Sigmoid colon (tissue), 6 donors: ENCODE measurements at regions not wholly inside any gene's neighbourhood (a gene's known extent, or its start where the extent isn't known, plus 50 kb on each side); places are given as distances from the start of the nearest gene placed in this dataset.

Experiments used
- DNase-seq: peaks from one replicate; pipeline ENCODE4 v3.0.0-alpha.2; 2019
- H3K27ac ChIP-seq, 4 donors: fragments of 200-600 bp; sonication (generic); one replicate each; pipeline ENCODE4 v1.5.1; 2016 to 2019; ENCODE audit warnings: mild to moderate bottlenecking in 1 of 4
- H3K27me3 ChIP-seq, 3 donors: fragments of 200-600 bp; sonication (generic); one replicate each; pipeline ENCODE4 v1.5.1; 2019; ENCODE audit warnings: mild to moderate bottlenecking in 1 of 3
- H3K36me3 ChIP-seq, 4 donors: fragments of 200-600 bp; sonication (generic); one replicate each; pipeline ENCODE4 v1.5.1; 2016 to 2019
- H3K4me1 ChIP-seq, 4 donors: fragments of 200-600 bp; sonication (generic); one replicate each; pipeline ENCODE4 v1.5.1; 2017 to 2019
- H3K4me3 ChIP-seq, 4 donors: fragments of 200-600 bp; sonication (generic); one replicate each; pipeline ENCODE4 v1.5.1; 2017 to 2019; ENCODE audit warnings: mild to moderate bottlenecking in 2 of 4, moderate library complexity in 1 of 4
- H3K9me3 ChIP-seq, 4 donors: fragments of 200-600 bp in 3 of 4; sonication (generic) in 3 of 4; one replicate each; pipeline versions ENCODE4 v1.5.1 to v1.6.1; 2013 to 2019
- CTCF ChIP-seq, 4 experiments: fragments of 450-650 bp in 3 of 4; fragments of 200-600 bp in 1 of 4; IDR thresholded peaks; one replicate each; pipeline ENCODE4 v1.5.1; 2016 to 2019; ENCODE audit warnings: antibody characterized with exemption in 4 of 4, mild to moderate bottlenecking in 3 of 4, moderate library complexity in 2 of 4
- EP300 ChIP-seq, 4 donors: sonication (generic); formaldehyde crosslinking; IDR thresholded peaks; one replicate each; pipeline ENCODE4 v1.6.1; 2017; ENCODE audit warnings: antibody characterized with exemption in 4 of 4
- POLR2A ChIP-seq, 2 donors: fragments of 450-650 bp; IDR thresholded peaks; one replicate each; pipeline ENCODE4 v1.6.1; 2016; ENCODE audit warnings: antibody characterized with exemption in 2 of 2, mild to moderate bottlenecking in 2 of 2, moderate library complexity in 2 of 2
- POLR2AphosphoS5 ChIP-seq, 4 donors: sonication (generic); formaldehyde crosslinking; IDR thresholded peaks; one replicate each; pipeline ENCODE4 v1.6.1; 2017; ENCODE audit warnings: antibody characterized with exemption in 4 of 4
- WGBS, 2 donors: extraction: QIAGEN DNeasy Blood & Tissue Kit; methylation state at CpG; one replicate each; pipeline ENCODE4 v1.1.7; 2013; 5-methylcytosine and 5-hydroxymethylcytosine counted together
- intact Hi-C: fragments of 100-400 bp; cut with DNase I; formaldehyde crosslinking; loops from one replicate; pipeline ENCODE4 v1.15.1; 2023
- donor health status: healthy with polysubstance abuse.
- donor health status: healthy.

DNA sequence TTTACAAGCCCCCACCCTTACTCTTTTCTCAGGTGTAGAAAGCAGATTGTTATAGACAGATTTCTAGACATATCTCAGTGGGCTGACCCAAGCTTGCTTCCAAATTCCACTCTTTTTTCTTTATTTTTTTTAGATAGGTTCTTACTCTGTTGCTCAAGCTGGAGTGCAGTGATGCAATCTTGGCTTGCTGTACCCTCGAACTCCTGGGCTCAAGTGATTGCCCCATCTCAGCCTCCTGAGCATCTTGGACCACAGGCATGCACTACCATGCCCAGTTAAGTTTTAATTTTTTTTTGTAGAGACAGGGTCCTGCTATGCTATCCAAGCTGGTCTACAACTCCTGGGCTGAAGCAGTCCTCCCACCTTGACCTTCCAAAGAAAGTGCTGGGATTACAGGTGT, 53.5 kb upstream of the ADAMTS9 start:
- intact Hi-C loops, result loop anchor here (5.0 to 10.0 kb wide), 2 partner anchors 54 to 207 kb away; partner anchors contain the start of gene ADAMTS9
- H3K27me3 ChIP-seq, result no peaks in the 10 kb centered on the region
- peak overlapping the region; percentile 35 to 70 (median 64) for H3K27ac ChIP-seq
- TF ChIP-seq EP300 (IDR thresholded peaks at IDR 0.05) (no peak), POLR2AphosphoS5 (IDR thresholded peaks at IDR 0.05) (peak in 1 of 4 donors; percentile 28)
- H3K36me3 ChIP-seq, result no peaks in the 10 kb centered on the region
- H3K4me3 ChIP-seq, result no peak overlapping the region
- 52 to 73% methylated on average over 1 of the region's 1 CpG for WGBS, 2 donors
- peaks cover 0 to 55% (median 29%) of the 10 kb centered on the region in 4 donors for H3K4me1 ChIP-seq
- H3K9me3 ChIP-seq, result no peaks in the 10 kb centered on the region
- DNase-seq, result peak; percentile 85

GRCh38 chr3:64739971-64740631, 52.3 kb upstream of the ADAMTS9 start:
- Histone ChIP-seq H3K9me3 (no peaks in the 10 kb centered on the region), H3K27ac (peak overlapping the region; percentile 35 to 70 (median 64)), H3K27me3 (no peaks in the 10 kb centered on the region), H3K4me3 (no peak overlapping the region), H3K36me3 (no peaks in the 10 kb centered on the region), H3K4me1 (peaks cover 0 to 56% (median 29%) of the 10 kb centered on the region in 4 donors)
- DNase-seq, result no peak
- TF ChIP-seq EP300 (IDR thresholded peaks at IDR 0.05), result peak in 1 of 4 donors; percentile 18
- peak in 3 of 4 donors; percentile 18 to 37 (median 36) for TF ChIP-seq POLR2AphosphoS5 (IDR thresholded peaks at IDR 0.05)
- TF ChIP-seq CTCF (IDR thresholded peaks at IDR 0.05), result no peak
- no peak for TF ChIP-seq POLR2A (IDR thresholded peaks at IDR 0.05)
- WGBS, 2 donors, result 76 to 86% methylated on average over 11 of the region's 11 CpGs
- intact Hi-C loops, result loop anchor here (5.0 to 10.0 kb wide), 2 partner anchors 53 to 205 kb away; partner anchors contain the start of gene ADAMTS9
